SK-N-SH treated with all-trans-retinoic acid at 6 μM for 48 hours (cell line): ENCODE measurements at regions not wholly inside any gene's neighbourhood (a gene's known extent, or its start where the extent isn't known, plus 50 kb on each side); places are given as distances from the start of the nearest gene placed in this dataset.

Experiments used
- ARNTL ChIP-seq: fragments of 450-650 bp; formaldehyde crosslinking; IDR thresholded peaks from 2 replicates; pipeline ENCODE4 v1.5.0; 2020; ENCODE audit warnings: low read depth, mild to moderate bottlenecking, moderate library complexity, borderline replicate concordance
- CREB5 ChIP-seq: fragments of 250-450 bp; sonication (Bioruptor Pico); IDR thresholded peaks from 2 replicates; pipeline ENCODE4 v1.5.1; 2020; ENCODE audit warnings: low read depth, mild to moderate bottlenecking, moderate library complexity
- CSDC2 ChIP-seq: fragments of 250-450 bp; sonication (Bioruptor Pico); IDR thresholded peaks from 2 replicates; pipeline ENCODE4 v1.5.0; 2020; ENCODE audit warnings: mild to moderate bottlenecking, moderate library complexity
- GLIS3 ChIP-seq: fragments of 250-450 bp; sonication (Bioruptor Pico); IDR thresholded peaks from 2 replicates; pipeline ENCODE4 v1.5.0; 2020; ENCODE audit warnings: mild to moderate bottlenecking, moderate library complexity
- ISL1 ChIP-seq: fragments of 250-450 bp; sonication (Bioruptor Pico); IDR thresholded peaks from 2 replicates; pipeline ENCODE4 v2.1.2; 2022; ENCODE audit warnings: mild to moderate bottlenecking, moderate library complexity
- POU6F1 ChIP-seq: fragments of 250-450 bp; sonication (Bioruptor Pico); IDR thresholded peaks from 2 replicates; pipeline ENCODE4 v1.8.0; 2021; ENCODE audit warnings: low read depth, mild to moderate bottlenecking, moderate library complexity, borderline replicate concordance
- RARB ChIP-seq: fragments of 250-450 bp; sonication (Bioruptor Pico); IDR thresholded peaks from 2 replicates; pipeline ENCODE4 v1.8.0; 2021; ENCODE audit warnings: mild to moderate bottlenecking, moderate library complexity
- ZC3H10 ChIP-seq: fragments of 250-450 bp; sonication (Bioruptor Pico); IDR thresholded peaks from 2 replicates; pipeline ENCODE4 v1.5.1; 2021; ENCODE audit warnings: mild to moderate bottlenecking, moderate library complexity
- ZNF70 ChIP-seq: fragments of 450-650 bp; formaldehyde crosslinking; IDR thresholded peaks from 2 replicates; pipeline ENCODE4 v1.5.0; 2020; ENCODE audit warnings: mild to moderate bottlenecking, moderate library complexity
- ZNF8 ChIP-seq: fragments of 450-650 bp; formaldehyde crosslinking; IDR thresholded peaks from 2 replicates; pipeline ENCODE4 v1.5.0; 2020; ENCODE audit warnings: mild to moderate bottlenecking, moderate library complexity
- TF ChIP-seq, protein P1 (sequence below): fragments of 250-450 bp; sonication (Bioruptor Pico); IDR thresholded peaks from 2 replicates; pipeline ENCODE4 v1.8.0; 2020; ENCODE audit warnings: mild to moderate bottlenecking, moderate library complexity, borderline replicate concordance
- TF ChIP-seq, protein P2 (sequence below): fragments of 250-450 bp; sonication (Bioruptor Pico); IDR thresholded peaks from 2 replicates; pipeline ENCODE4 v1.5.1; 2021; ENCODE audit warnings: mild to moderate bottlenecking, moderate library complexity

GRCh38 chr1:70587872-70588366 lies 176.9 kb downstream of the CTH start:
- TF ChIP-seq, protein P1, sequence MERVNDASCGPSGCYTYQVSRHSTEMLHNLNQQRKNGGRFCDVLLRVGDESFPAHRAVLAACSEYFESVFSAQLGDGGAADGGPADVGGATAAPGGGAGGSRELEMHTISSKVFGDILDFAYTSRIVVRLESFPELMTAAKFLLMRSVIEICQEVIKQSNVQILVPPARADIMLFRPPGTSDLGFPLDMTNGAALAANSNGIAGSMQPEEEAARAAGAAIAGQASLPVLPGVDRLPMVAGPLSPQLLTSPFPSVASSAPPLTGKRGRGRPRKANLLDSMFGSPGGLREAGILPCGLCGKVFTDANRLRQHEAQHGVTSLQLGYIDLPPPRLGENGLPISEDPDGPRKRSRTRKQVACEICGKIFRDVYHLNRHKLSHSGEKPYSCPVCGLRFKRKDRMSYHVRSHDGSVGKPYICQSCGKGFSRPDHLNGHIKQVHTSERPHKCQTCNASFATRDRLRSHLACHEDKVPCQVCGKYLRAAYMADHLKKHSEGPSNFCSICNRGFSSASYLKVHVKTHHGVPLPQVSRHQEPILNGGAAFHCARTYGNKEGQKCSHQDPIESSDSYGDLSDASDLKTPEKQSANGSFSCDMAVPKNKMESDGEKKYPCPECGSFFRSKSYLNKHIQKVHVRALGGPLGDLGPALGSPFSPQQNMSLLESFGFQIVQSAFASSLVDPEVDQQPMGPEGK (CRISPR knock-in tag), result no peak
- TF ChIP-seq ARNTL (CRISPR knock-in tag) (no peak), ZC3H10 (CRISPR knock-in tag) (no peak), ZNF8 (CRISPR knock-in tag) (no peak), RARB (no peak), ZNF70 (CRISPR knock-in tag) (no peak), ISL1 (CRISPR knock-in tag) (no peak), POU6F1 (no peak), GLIS3 (no peak), CSDC2 (CRISPR knock-in tag) (no peak), CREB5 (CRISPR knock-in tag) (no peak)
- TF ChIP-seq, protein P2, sequence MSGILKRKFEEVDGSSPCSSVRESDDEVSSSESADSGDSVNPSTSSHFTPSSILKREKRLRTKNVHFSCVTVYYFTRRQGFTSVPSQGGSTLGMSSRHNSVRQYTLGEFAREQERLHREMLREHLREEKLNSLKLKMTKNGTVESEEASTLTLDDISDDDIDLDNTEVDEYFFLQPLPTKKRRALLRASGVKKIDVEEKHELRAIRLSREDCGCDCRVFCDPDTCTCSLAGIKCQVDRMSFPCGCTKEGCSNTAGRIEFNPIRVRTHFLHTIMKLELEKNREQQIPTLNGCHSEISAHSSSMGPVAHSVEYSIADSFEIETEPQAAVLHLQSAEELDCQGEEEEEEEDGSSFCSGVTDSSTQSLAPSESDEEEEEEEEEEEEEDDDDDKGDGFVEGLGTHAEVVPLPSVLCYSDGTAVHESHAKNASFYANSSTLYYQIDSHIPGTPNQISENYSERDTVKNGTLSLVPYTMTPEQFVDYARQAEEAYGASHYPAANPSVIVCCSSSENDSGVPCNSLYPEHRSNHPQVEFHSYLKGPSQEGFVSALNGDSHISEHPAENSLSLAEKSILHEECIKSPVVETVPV (CRISPR knock-in tag), result 0 out of 2 replicates have a peak, but pooled peaks have one; percentile 16
